Thyroid gland (tissue), 4 donors: ENCODE measurements at regions not wholly inside any gene's neighbourhood (a gene's known extent, or its start where the extent isn't known, plus 50 kb on each side); places are given as distances from the start of the nearest gene placed in this dataset.

Experiments used
- POLR2A ChIP-seq, 2 donors: fragments of 450-650 bp; IDR thresholded peaks; one replicate each; pipeline ENCODE4 v1.6.1; 2017; ENCODE audit warnings: antibody characterized with exemption in 2 of 2, mild to moderate bottlenecking in 2 of 2, moderate library complexity in 1 of 2
- TF ChIP-seq, protein P1 (sequence below), 6 experiments: fragments of 200-600 bp in 3 of 6; fragments of 450-650 bp in 3 of 6; sonication (generic) in 3 of 6; IDR thresholded peaks; one replicate each; pipeline ENCODE4 v1.5.1; 2016 to 2019; ENCODE audit warnings: antibody characterized with exemption in 6 of 6, mild to moderate bottlenecking in 2 of 6, inconsistent platforms in 1 of 6, moderate library complexity in 1 of 6

DNA sequence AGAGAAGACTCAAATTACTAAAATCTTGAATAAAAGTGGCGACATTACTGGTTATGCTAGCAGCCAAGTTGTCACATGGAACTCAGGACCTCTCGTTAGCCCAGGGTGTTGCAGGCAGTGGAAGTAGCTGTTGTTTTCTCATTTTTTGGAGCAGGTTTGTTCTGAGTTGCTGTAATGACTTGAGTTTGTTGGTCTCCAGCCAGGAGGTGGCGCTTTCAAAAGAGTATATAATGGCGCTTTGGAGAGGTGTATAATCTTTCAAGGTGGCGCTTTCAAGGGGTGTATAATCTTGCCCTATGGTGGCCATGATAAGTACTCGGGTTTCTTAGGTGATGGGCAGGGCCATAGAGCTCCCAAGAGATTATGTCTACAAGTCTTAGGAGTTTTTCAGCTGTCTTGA, 632.7 kb downstream of the NTRK3 start:
- TF ChIP-seq, protein P1, sequence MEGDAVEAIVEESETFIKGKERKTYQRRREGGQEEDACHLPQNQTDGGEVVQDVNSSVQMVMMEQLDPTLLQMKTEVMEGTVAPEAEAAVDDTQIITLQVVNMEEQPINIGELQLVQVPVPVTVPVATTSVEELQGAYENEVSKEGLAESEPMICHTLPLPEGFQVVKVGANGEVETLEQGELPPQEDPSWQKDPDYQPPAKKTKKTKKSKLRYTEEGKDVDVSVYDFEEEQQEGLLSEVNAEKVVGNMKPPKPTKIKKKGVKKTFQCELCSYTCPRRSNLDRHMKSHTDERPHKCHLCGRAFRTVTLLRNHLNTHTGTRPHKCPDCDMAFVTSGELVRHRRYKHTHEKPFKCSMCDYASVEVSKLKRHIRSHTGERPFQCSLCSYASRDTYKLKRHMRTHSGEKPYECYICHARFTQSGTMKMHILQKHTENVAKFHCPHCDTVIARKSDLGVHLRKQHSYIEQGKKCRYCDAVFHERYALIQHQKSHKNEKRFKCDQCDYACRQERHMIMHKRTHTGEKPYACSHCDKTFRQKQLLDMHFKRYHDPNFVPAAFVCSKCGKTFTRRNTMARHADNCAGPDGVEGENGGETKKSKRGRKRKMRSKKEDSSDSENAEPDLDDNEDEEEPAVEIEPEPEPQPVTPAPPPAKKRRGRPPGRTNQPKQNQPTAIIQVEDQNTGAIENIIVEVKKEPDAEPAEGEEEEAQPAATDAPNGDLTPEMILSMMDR (IDR thresholded peaks at IDR 0.05): no peak
- TF ChIP-seq POLR2A (IDR thresholded peaks at IDR 0.05): no peak
